Transverse colon (tissue), 4 donors: ENCODE measurements at regions not wholly inside any gene's neighbourhood (a gene's known extent, or its start where the extent isn't known, plus 50 kb on each side); places are given as distances from the start of the nearest gene placed in this dataset.

Source experiments
- DNase-seq: peaks from one replicate; pipeline ENCODE4 v3.0.0-alpha.2; 2019
- H3K27ac ChIP-seq, 4 donors: fragments of 200-600 bp; sonication (generic); 2 replicates each; pipeline ENCODE4 v1.5.1; 2016 to 2018; ENCODE audit warnings: inconsistent platforms in 4 of 4
- H3K27me3 ChIP-seq: fragments of 200-600 bp; sonication (generic); 2 replicates; pipeline ENCODE4 v1.5.1; 2017; ENCODE audit warnings: inconsistent platforms
- H3K36me3 ChIP-seq, 4 donors: fragments of 200-600 bp; sonication (generic); 2 replicates each; pipeline ENCODE4 v1.5.1; 2017 to 2019; ENCODE audit warnings: inconsistent platforms in 4 of 4
- H3K4me1 ChIP-seq, 4 donors: fragments of 200-600 bp; sonication (generic); 2 replicates each; pipeline ENCODE4 v1.5.1; 2017 to 2020; ENCODE audit warnings: inconsistent platforms in 4 of 4
- H3K4me3 ChIP-seq, 4 donors: fragments of 200-600 bp; sonication (generic); 1 replicate in 1 of 4; 2 replicates in 3 of 4; pipeline versions ENCODE4 v1.5.1 to v1.6.1; 2017 to 2019; ENCODE audit warnings: inconsistent platforms in 4 of 4
- H3K9me3 ChIP-seq, 2 donors: fragments of 200-600 bp; sonication (generic); 2 replicates each; pipeline ENCODE4 v1.5.1; 2017 to 2019; ENCODE audit warnings: inconsistent platforms in 2 of 2
- CTCF ChIP-seq, 5 experiments: fragments of 200-600 bp in 3 of 5; fragments of 450-650 bp in 2 of 5; sonication (generic) in 3 of 5; IDR thresholded peaks; 1 replicate in 2 of 5; 2 replicates in 3 of 5; pipeline ENCODE4 v1.5.1; 2016 to 2017; ENCODE audit warnings: antibody characterized with exemption in 5 of 5, inconsistent platforms in 3 of 5, mild to moderate bottlenecking in 2 of 5, moderate library complexity in 1 of 5
- EP300 ChIP-seq: sonication (generic); formaldehyde crosslinking; IDR thresholded peaks from one replicate; pipeline ENCODE4 v1.6.1; 2017; ENCODE audit warnings: antibody characterized with exemption, low read depth
- POLR2A ChIP-seq: fragments of 450-650 bp; IDR thresholded peaks from one replicate; pipeline ENCODE4 v1.6.1; 2016; ENCODE audit warnings: antibody characterized with exemption, mild to moderate bottlenecking, moderate library complexity
- POLR2AphosphoS5 ChIP-seq, 3 donors: sonication (generic); formaldehyde crosslinking; IDR thresholded peaks; one replicate each; pipeline ENCODE4 v1.6.1; 2016; ENCODE audit warnings: antibody characterized with exemption in 3 of 3
- WGBS, 2 donors: methylation state at CpG; one replicate each; pipeline ENCODE4 v1.1.5; 2018; ENCODE audit warnings: low coverage in 1 of 2; 5-methylcytosine and 5-hydroxymethylcytosine counted together
- in situ Hi-C, 4 donors: fragments of 200-750 bp; cut with MboI; loops; one replicate each; pipeline versions ENCODE4 v1.15.0 to v1.15.1; 2017; ENCODE audit warnings: low sequenced_read_pairs in 3 of 4, low pct_ligation_motif_present in 1 of 4, low pct_unique_long_range_greater_than_20kb in 1 of 4
- intact Hi-C: fragments of 100-400 bp; cut with DNase I; formaldehyde crosslinking; loops from one replicate; pipeline ENCODE4 v1.15.1; 2023; ENCODE audit warnings: low total_unique reads

- no peak for TF ChIP-seq POLR2AphosphoS5 (IDR thresholded peaks at IDR 0.05)
- TF ChIP-seq EP300: no peak
- no peak for TF ChIP-seq CTCF (IDR thresholded peaks at IDR 0.05)
- no peak for TF ChIP-seq POLR2A
- WGBS, 2 donors: 92 to 93% methylated on average over 3 to 4 of the region's 4 CpGs
- Histone ChIP-seq H3K9me3 (no peaks in the 10 kb centered on the region), H3K27ac (no peak overlapping the region), H3K4me1 (no peaks in the 10 kb centered on the region), H3K27me3 (no peaks in the 10 kb centered on the region), H3K4me3 (no peak overlapping the region), H3K36me3 (no peaks in the 10 kb centered on the region)
- no peak for DNase-seq
- intact Hi-C loops (no loop called here), in situ Hi-C loops (no loop called here)
These were observed 761.4 kb upstream of the MAN1A1 start for GRCh38 chr6:120111001-120111400.

- H3K27me3 ChIP-seq: no peaks in the 10 kb centered on the region
- no peaks in the 10 kb centered on the region for H3K36me3 ChIP-seq
- TF ChIP-seq POLR2AphosphoS5 (IDR thresholded peaks at IDR 0.05) (no peak), CTCF (IDR thresholded peaks at IDR 0.05) (no peak), POLR2A (no peak), EP300 (no peak)
- no peak overlapping the region for H3K4me3 ChIP-seq
- WGBS, 2 donors: 74% methylated on average over 1 of the region's 1 CpG; no CpG with 5 or more reads in 1 of the 2 donors
- H3K27ac ChIP-seq: no peak overlapping the region
- in situ Hi-C loops: no loop called here
- H3K4me1 ChIP-seq: no peaks in the 10 kb centered on the region
- no peaks in the 10 kb centered on the region for H3K9me3 ChIP-seq
- intact Hi-C loops: no loop called here
- DNase-seq: no peak
These were observed 758.7 kb upstream of the MAN1A1 start for GRCh38 chr6:120108061-120108795.

- intact Hi-C loops (no loop called here), in situ Hi-C loops (no loop called here)
- no peak overlapping the region for H3K4me3 ChIP-seq
- H3K36me3 ChIP-seq: no peaks in the 10 kb centered on the region
- DNase-seq: no peak
- H3K9me3 ChIP-seq: no peaks in the 10 kb centered on the region
- no peak for TF ChIP-seq POLR2A
- TF ChIP-seq CTCF (IDR thresholded peaks at IDR 0.05): no peak
- no peak for TF ChIP-seq POLR2AphosphoS5 (IDR thresholded peaks at IDR 0.05)
- TF ChIP-seq EP300: no peak
- no peak overlapping the region for H3K27ac ChIP-seq
- no peaks in the 10 kb centered on the region for H3K27me3 ChIP-seq
- no peaks in the 10 kb centered on the region for H3K4me1 ChIP-seq
These were observed 754.1 kb upstream of the MAN1A1 start for GRCh38 chr6:120103618-120104017.

GRCh38 chr6:120096696-120097260 is 747.2 kb upstream of the MAN1A1 start:
- no peaks in the 10 kb centered on the region for H3K36me3 ChIP-seq
- in situ Hi-C loops (no loop called here), intact Hi-C loops (no loop called here)
- no peak for DNase-seq
- H3K27ac ChIP-seq: no peak overlapping the region
- H3K4me1 ChIP-seq: no peaks in the 10 kb centered on the region
- TF ChIP-seq CTCF (IDR thresholded peaks at IDR 0.05) (no peak), POLR2AphosphoS5 (IDR thresholded peaks at IDR 0.05) (no peak), POLR2A (no peak)
- no peaks in the 10 kb centered on the region for H3K27me3 ChIP-seq
- 76 to 83% methylated on average over 2 of the region's 2 CpGs for WGBS, 2 donors
- H3K4me3 ChIP-seq: no peak overlapping the region
- H3K9me3 ChIP-seq: no peaks in the 10 kb centered on the region
